MM.1S (cell line): ENCODE measurements at regions not wholly inside any gene's neighbourhood (a gene's known extent, or its start where the extent isn't known, plus 50 kb on each side); places are given as distances from the start of the nearest gene placed in this dataset.

Source experiments
- DNase-seq: peaks from one replicate; pipeline ENCODE4 v3.0.0-alpha.2; 2015
- H2AFZ ChIP-seq: fragments of 300-600 bp; sonication (generic); 2 replicates; pipeline ENCODE4 v1.6.0; 2016; ENCODE audit warnings: antibody characterized with exemption, low read length
- H3F3A ChIP-seq: fragments of 300-600 bp; sonication (generic); 2 replicates; pipeline ENCODE4 v1.6.1; 2016; ENCODE audit warnings: mild to moderate bottlenecking, antibody characterized with exemption, low read length, moderate library complexity, mixed read lengths; ENCODE audit not compliant: insufficient read depth
- H3K27ac ChIP-seq: fragments of 300-600 bp; sonication (generic); 2 replicates; pipeline ENCODE4 v1.5.1; 2016; ENCODE audit warnings: mild to moderate bottlenecking, low read length
- H3K27me3 ChIP-seq: fragments of 300-600 bp; sonication (generic); replicated peaks from 2 replicates; pipeline ENCODE4 v1.6.0; 2016; ENCODE audit warnings: low read length; ENCODE audit not compliant: insufficient read depth
- H3K36me3 ChIP-seq: fragments of 300-600 bp; sonication (generic); replicated peaks from 2 replicates; pipeline ENCODE4 v1.6.1; 2016; ENCODE audit warnings: mild to moderate bottlenecking, low read length, mixed read lengths; ENCODE audit not compliant: insufficient read depth
- H3K4me1 ChIP-seq: fragments of 300-600 bp; sonication (generic); 2 replicates; pipeline ENCODE4 v1.6.1; 2016; ENCODE audit warnings: low read length, mixed read lengths
- H3K4me2 ChIP-seq: fragments of 300-600 bp; sonication (generic); 2 replicates; pipeline ENCODE4 v1.6.0; 2016; ENCODE audit warnings: low read depth, low read length
- H3K4me3 ChIP-seq: fragments of 300-600 bp; sonication (generic); 2 replicates; pipeline ENCODE4 v1.5.1; 2016; ENCODE audit warnings: low read length, mixed read lengths
- H3K79me2 ChIP-seq: fragments of 300-600 bp; sonication (generic); 2 replicates; pipeline ENCODE4 v1.6.1; 2016; ENCODE audit warnings: mixed run types, low read length, mixed read lengths
- H3K9ac ChIP-seq: fragments of 300-600 bp; sonication (generic); 2 replicates; pipeline ENCODE4 v1.6.1; 2016; ENCODE audit warnings: low read length, mixed read lengths
- H3K9me2 ChIP-seq: fragments of 300-600 bp; sonication (generic); replicated peaks from 2 replicates; pipeline ENCODE4 v1.6.1; 2016; ENCODE audit warnings: mild to moderate bottlenecking, low read length, mixed read lengths; ENCODE audit not compliant: insufficient read depth
- H3K9me3 ChIP-seq: fragments of 300-600 bp; sonication (generic); replicated peaks from 2 replicates; pipeline ENCODE4 v1.6.1; 2016; ENCODE audit warnings: mild to moderate bottlenecking, low read length, mixed read lengths; ENCODE audit not compliant: insufficient read depth
- H4K20me1 ChIP-seq: fragments of 300-600 bp; sonication (generic); 2 replicates; pipeline ENCODE4 v1.6.1; 2016; ENCODE audit warnings: mild to moderate bottlenecking, low read length, moderate library complexity, mixed read lengths; ENCODE audit not compliant: insufficient read depth
- EZH2 ChIP-seq: fragments of 300-600 bp; sonication (generic); optimal IDR thresholded peaks from 2 replicates; pipeline ENCODE3; 2017; ENCODE audit warnings: low read depth, mild to moderate bottlenecking, antibody characterized with exemption, low read length, mixed read lengths
- EZH2phosphoT487 ChIP-seq: fragments of 300-600 bp; sonication (generic); IDR thresholded peaks from 2 replicates; pipeline ENCODE4 v1.6.1; 2018; ENCODE audit warnings: antibody characterized with exemption, low read length
- TF ChIP-seq, protein P1 (sequence below): fragments of 300-600 bp; sonication (generic); IDR thresholded peaks from 2 replicates; pipeline ENCODE4 v1.5.1; 2016; ENCODE audit warnings: antibody characterized with exemption, low read length, mixed read lengths

DNA sequence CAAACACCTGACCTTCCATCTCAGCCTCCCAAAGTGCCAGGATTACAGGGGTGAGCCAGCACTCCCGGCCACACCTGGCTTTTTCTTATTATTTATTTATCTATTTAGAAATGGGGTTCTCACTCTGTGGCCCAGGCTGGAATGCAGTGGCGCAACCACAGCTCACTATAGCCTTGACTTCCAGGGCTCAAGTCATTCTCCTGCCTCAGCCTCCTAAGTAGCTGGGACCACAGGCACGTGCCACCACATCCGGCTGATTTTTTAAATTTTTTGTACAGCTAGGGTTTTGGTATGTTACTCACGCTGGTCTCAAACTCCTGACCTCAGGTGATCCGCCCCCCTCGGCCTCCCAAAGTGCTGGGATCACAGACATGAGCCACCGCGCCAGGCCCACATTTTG is 56.9 kb upstream of the MYL10 start:
- no peak for DNase-seq
- Histone ChIP-seq H3K27ac (no peak overlapping the region), H3K4me1 (peaks cover 3% of the 10 kb centered on the region; the same call in 1 of the 2 replicates), H3K36me3 (no peaks in the 10 kb centered on the region), H2AFZ (no peak overlapping the region), H3F3A (no peaks in the 10 kb centered on the region), H3K79me2 (no peaks in the 10 kb centered on the region), H3K9me2 (no peaks in the 10 kb centered on the region), H3K9ac (no peak overlapping the region), H3K4me3 (no peak overlapping the region), H4K20me1 (no peaks in the 10 kb centered on the region), H3K9me3 (no peaks in the 10 kb centered on the region), H3K4me2 (no peak overlapping the region), H3K27me3 (no peaks in the 10 kb centered on the region)
- TF ChIP-seq, protein P1, sequence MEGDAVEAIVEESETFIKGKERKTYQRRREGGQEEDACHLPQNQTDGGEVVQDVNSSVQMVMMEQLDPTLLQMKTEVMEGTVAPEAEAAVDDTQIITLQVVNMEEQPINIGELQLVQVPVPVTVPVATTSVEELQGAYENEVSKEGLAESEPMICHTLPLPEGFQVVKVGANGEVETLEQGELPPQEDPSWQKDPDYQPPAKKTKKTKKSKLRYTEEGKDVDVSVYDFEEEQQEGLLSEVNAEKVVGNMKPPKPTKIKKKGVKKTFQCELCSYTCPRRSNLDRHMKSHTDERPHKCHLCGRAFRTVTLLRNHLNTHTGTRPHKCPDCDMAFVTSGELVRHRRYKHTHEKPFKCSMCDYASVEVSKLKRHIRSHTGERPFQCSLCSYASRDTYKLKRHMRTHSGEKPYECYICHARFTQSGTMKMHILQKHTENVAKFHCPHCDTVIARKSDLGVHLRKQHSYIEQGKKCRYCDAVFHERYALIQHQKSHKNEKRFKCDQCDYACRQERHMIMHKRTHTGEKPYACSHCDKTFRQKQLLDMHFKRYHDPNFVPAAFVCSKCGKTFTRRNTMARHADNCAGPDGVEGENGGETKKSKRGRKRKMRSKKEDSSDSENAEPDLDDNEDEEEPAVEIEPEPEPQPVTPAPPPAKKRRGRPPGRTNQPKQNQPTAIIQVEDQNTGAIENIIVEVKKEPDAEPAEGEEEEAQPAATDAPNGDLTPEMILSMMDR: no peak
- TF ChIP-seq EZH2: no peak

DNA sequence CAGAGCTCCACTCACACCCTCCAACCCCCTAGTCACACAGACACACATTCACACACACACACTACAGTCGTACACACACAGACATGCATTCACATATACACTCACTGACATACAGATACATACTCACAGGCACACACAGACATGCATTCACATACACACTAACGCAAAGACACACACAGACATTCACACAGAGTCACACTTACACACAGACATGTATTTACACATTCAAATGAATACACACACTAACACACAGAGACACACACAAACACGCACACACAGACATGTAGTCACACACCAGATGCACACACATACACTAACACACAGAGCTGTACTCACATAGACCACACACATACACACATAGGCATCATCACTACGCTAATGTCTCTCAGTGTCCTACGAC is 58.0 kb upstream of the MYL10 start:
- H2AFZ ChIP-seq: no peak overlapping the region
- no peaks in the 10 kb centered on the region for H3K79me2 ChIP-seq
- no peaks in the 10 kb centered on the region for H3K9me2 ChIP-seq
- no peaks in the 10 kb centered on the region for H4K20me1 ChIP-seq
- H3K36me3 ChIP-seq: no peaks in the 10 kb centered on the region
- no peak overlapping the region for H3K27ac ChIP-seq
- H3K9ac ChIP-seq: no peak overlapping the region
- H3K27me3 ChIP-seq: no peaks in the 10 kb centered on the region
- TF ChIP-seq, protein P1: no peak
- TF ChIP-seq EZH2: no peak
- no peak overlapping the region for H3K4me3 ChIP-seq
- H3F3A ChIP-seq: no peaks in the 10 kb centered on the region
- no peaks in the 10 kb centered on the region for H3K9me3 ChIP-seq
- peaks cover 3% of the 10 kb centered on the region; the same call in 1 of the 2 replicates for H3K4me1 ChIP-seq
- no peak overlapping the region for H3K4me2 ChIP-seq
- DNase-seq: no peak

DNA sequence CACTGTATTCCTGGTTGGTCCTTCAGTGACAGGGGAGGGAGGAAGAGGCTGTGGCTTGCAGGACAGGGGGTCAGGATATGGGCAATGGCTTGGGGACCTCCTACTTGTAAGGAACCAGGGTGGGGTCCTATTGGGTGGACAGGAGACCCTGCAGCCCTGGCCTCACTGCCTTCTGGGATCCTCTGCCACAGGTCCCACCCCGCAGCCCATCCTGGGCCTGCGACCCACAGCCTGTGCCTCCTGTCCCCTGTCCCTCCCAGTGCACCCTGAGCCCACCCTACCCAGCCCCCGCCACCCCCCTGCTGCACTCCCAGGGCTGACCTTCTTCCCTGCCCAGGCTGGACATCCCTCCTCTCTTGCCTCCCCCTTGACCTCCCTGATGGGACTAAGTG is 58.7 kb upstream of the MYL10 start:
- peak overlapping the region; percentile 82 for H3K4me2 ChIP-seq
- H3K4me3 ChIP-seq: peak overlapping the region; percentile 46
- no peak for DNase-seq
- H3K9me3 ChIP-seq: no peaks in the 10 kb centered on the region
- no peak for TF ChIP-seq EZH2phosphoT487
- TF ChIP-seq, protein P1: no peak
- no peak for TF ChIP-seq EZH2
- H3K27ac ChIP-seq: no peak overlapping the region
- H4K20me1 ChIP-seq: no peaks in the 10 kb centered on the region
- H3K9me2 ChIP-seq: no peaks in the 10 kb centered on the region
- H3K4me1 ChIP-seq: peaks cover 3% of the 10 kb centered on the region; the same call in 1 of the 2 replicates
- no peaks in the 10 kb centered on the region for H3K36me3 ChIP-seq
- H3K27me3 ChIP-seq: no peaks in the 10 kb centered on the region
- H2AFZ ChIP-seq: peak overlapping the region; percentile 96
- peak overlapping the region; percentile 70 for H3K9ac ChIP-seq
- no peaks in the 10 kb centered on the region for H3K79me2 ChIP-seq
- no peaks in the 10 kb centered on the region for H3F3A ChIP-seq
